Effector memory CD4-positive, alpha-beta T cell (primary cell): ENCODE measurements at regions not wholly inside any gene's neighbourhood (a gene's known extent, or its start where the extent isn't known, plus 50 kb on each side); places are given as distances from the start of the nearest gene placed in this dataset.

ENCODE experiments used
- DNase-seq, 3 donors: peaks; one replicate each; pipeline ENCODE4 v3.0.0-alpha.2; 2020
- H3K27ac ChIP-seq: 2 replicates; pipeline ENCODE4 v1.7.0; 2013; ENCODE audit warnings: mild to moderate bottlenecking, low read length, moderate library complexity; ENCODE audit not compliant: insufficient read depth, poor library complexity, severe bottlenecking
- H3K27me3 ChIP-seq: replicated peaks from 2 replicates; pipeline ENCODE4 v1.7.0; 2013; ENCODE audit warnings: mild to moderate bottlenecking, low read length; ENCODE audit not compliant: insufficient read depth, control insufficient read depth, poor library complexity, severe bottlenecking
- H3K36me3 ChIP-seq: 2 replicates; pipeline ENCODE4 v1.7.0; 2013; ENCODE audit warnings: mild to moderate bottlenecking, low read length, moderate library complexity; ENCODE audit not compliant: control insufficient read depth, insufficient read depth
- H3K4me1 ChIP-seq: 2 replicates; pipeline ENCODE4 v1.7.0; 2013; ENCODE audit warnings: low read length, mild to moderate bottlenecking; ENCODE audit not compliant: control insufficient read depth, insufficient read depth, poor library complexity, severe bottlenecking
- H3K4me3 ChIP-seq: 2 replicates; pipeline ENCODE4 v1.7.0; 2013; ENCODE audit warnings: low read length, low read depth, mild to moderate bottlenecking; ENCODE audit not compliant: insufficient read depth, poor library complexity, severe bottlenecking
- H3K9me3 ChIP-seq: 2 replicates; pipeline ENCODE4 v1.7.0; 2013; ENCODE audit warnings: mild to moderate bottlenecking, low read length, moderate library complexity; ENCODE audit not compliant: control insufficient read depth

DNA sequence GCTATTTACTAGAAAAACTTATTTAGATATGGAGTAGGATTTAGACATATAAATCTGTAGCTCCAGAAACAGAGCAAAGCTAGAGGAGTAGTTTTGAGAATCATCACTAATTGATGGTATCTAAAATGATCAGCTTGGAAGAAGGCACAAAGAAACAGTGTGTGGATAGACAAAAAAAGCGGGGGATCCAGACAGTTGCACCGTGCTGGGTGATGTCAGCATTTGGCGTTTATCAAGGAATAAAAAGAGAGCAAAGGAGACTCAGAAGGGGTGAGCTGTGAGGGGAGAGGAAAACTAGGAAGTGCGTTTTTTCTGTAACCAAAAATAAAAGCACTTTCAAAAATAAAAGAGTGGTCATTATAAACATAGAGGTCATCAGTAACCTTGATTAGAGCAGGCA, 90.5 kb upstream of the GPRIN3 start:
- H3K9me3 ChIP-seq, result no peaks in the 10 kb centered on the region
- no peak overlapping the region for H3K4me3 ChIP-seq
- DNase-seq, result no peak
- no peaks in the 10 kb centered on the region for H3K27me3 ChIP-seq
- no peak overlapping the region for H3K27ac ChIP-seq
- H3K36me3 ChIP-seq, result no peaks in the 10 kb centered on the region
- no peaks in the 10 kb centered on the region for H3K4me1 ChIP-seq

DNA sequence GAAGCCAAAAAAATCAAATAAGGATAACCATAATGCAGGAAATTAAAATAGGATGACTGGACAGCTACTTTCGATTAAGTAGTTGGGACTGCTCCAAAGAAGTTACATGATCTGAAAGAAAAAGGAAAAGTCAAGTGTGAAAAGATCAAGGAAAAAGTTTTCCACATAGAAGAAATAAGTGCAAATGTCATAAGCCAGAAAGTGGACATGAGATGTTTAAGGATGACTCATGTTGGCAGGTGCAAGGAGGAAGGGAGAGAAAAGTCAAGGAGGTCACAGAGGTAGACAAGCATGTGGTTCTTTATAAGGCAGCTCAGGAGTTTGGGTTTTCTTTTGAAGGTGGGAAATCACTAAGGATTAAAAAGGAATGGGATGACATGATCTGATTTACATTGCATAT, 89.8 kb upstream of the GPRIN3 start:
- Histone ChIP-seq H3K27ac (no peak overlapping the region), H3K9me3 (no peaks in the 10 kb centered on the region), H3K4me1 (no peaks in the 10 kb centered on the region), H3K36me3 (no peaks in the 10 kb centered on the region), H3K27me3 (no peaks in the 10 kb centered on the region), H3K4me3 (no peak overlapping the region)
- no peak for DNase-seq

GRCh38 chr4:89382439-89382838, 74.8 kb upstream of the GPRIN3 start:
- Histone ChIP-seq H3K4me3 (no peak overlapping the region), H3K27ac (no peak overlapping the region), H3K4me1 (no peaks in the 10 kb centered on the region), H3K27me3 (no peaks in the 10 kb centered on the region), H3K36me3 (no peaks in the 10 kb centered on the region), H3K9me3 (no peaks in the 10 kb centered on the region)
- no peak for DNase-seq

- Histone ChIP-seq H3K4me1 (no peaks in the 10 kb centered on the region), H3K27ac (no peak overlapping the region), H3K4me3 (no peak overlapping the region), H3K9me3 (no peaks in the 10 kb centered on the region), H3K27me3 (no peaks in the 10 kb centered on the region), H3K36me3 (no peaks in the 10 kb centered on the region)
- no peak for DNase-seq
These were observed 73.4 kb upstream of the GPRIN3 start for GRCh38 chr4:89380980-89381379.

DNA sequence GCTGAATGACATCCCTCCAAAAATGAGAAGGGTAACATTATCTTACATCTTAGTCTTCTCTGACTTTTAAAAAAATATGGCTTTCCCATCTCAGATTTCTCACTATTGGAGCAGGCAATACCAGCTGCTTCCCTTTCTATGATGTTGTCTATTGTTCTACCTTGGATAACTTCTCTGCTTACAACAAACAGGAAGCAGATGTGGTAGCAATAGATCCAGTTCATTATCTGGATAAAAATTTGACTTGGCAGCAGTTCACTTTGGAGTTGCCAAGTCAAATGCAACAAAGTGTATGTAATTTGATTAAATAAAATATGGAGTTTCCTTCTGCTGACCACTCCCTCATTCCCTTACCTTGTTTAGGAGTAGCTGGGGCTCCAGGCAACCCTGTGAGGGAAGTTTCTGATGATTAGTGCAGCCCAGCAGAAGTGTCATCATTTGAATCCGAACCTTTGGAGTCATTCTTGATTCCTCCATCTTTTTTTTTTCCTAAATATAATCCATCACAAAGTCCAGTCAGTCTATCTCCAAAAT, 72.0 kb upstream of the GPRIN3 start:
- Histone ChIP-seq H3K4me3 (no peak overlapping the region), H3K36me3 (no peaks in the 10 kb centered on the region), H3K9me3 (no peaks in the 10 kb centered on the region), H3K27me3 (no peaks in the 10 kb centered on the region), H3K4me1 (no peaks in the 10 kb centered on the region), H3K27ac (no peak overlapping the region)
- DNase-seq, result no peak

DNA sequence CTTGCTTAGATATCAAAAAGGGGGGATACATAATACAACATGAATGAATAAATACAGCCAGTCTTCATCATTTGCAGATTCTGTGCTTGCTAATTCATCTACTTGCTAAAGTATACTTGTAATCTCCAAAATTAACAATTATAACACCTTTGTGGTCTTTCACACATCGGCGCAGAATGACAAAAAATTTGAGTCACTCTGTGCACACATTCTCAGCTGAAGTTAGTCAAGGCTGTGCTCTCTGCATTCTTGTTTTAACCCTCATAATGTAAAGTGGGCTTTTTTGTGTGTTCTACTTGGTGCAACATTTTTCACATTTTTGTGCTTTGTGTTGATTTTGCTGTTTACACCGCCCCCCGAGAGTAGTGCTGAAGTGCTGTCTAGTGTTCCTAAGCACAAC, 65.8 kb upstream of the GPRIN3 start:
- Histone ChIP-seq H3K4me1 (no peaks in the 10 kb centered on the region), H3K9me3 (no peaks in the 10 kb centered on the region), H3K36me3 (no peaks in the 10 kb centered on the region), H3K4me3 (no peak overlapping the region), H3K27me3 (no peaks in the 10 kb centered on the region), H3K27ac (no peak overlapping the region)
- DNase-seq, result no peak

DNA sequence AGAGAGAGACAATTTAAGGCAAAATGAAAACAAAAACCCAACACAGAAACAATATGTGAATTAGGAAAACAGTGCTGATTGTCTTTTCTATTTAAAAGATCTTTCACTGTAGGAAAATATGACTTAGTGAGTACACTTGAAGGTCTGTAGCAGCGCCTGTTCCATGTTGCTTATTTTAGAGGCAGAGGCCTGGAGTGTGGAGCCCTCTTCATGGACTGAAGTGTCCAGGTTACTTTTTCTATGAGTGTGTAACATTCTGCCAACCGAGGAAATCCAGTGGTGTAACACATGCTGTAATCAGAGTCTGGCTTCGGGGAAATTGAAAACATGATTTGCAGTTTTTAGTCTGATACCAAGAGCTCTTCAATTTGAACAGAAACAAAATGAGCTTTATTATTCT, 64.0 kb upstream of the GPRIN3 start:
- no peak for DNase-seq
- Histone ChIP-seq H3K9me3 (no peaks in the 10 kb centered on the region), H3K4me3 (no peak overlapping the region), H3K36me3 (no peaks in the 10 kb centered on the region), H3K27ac (no peak overlapping the region), H3K27me3 (no peaks in the 10 kb centered on the region), H3K4me1 (no peaks in the 10 kb centered on the region)

DNA sequence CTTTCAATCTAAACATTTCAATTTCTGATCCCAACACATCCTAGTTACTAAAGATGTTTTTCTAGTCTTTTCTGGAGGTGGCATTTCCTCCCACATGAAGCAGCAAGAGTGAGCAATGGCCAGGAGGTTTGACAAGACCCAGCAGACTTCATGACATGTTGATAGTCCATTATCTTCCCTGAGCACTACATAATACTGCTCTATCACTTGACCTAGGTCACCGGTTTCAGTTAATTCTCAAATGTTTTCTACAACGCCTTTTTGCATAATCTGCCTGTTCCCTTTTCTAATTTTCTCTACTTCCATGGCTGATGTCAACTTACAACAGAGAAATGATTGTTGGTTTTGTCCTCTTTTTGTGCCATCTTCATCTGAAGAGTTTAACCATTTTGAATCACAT, 62.0 kb upstream of the GPRIN3 start:
- no peak overlapping the region for H3K27ac ChIP-seq
- no peaks in the 10 kb centered on the region for H3K36me3 ChIP-seq
- H3K27me3 ChIP-seq, result no peaks in the 10 kb centered on the region
- no peaks in the 10 kb centered on the region for H3K9me3 ChIP-seq
- H3K4me3 ChIP-seq, result no peak overlapping the region
- no peaks in the 10 kb centered on the region for H3K4me1 ChIP-seq
- no peak for DNase-seq

- Histone ChIP-seq H3K27me3 (no peaks in the 10 kb centered on the region), H3K4me1 (no peaks in the 10 kb centered on the region), H3K9me3 (no peaks in the 10 kb centered on the region), H3K4me3 (no peak overlapping the region), H3K36me3 (no peaks in the 10 kb centered on the region), H3K27ac (no peak overlapping the region)
- DNase-seq, result no peak
These were observed 61.3 kb upstream of the GPRIN3 start for GRCh38 chr4:89368861-89369260.

DNA sequence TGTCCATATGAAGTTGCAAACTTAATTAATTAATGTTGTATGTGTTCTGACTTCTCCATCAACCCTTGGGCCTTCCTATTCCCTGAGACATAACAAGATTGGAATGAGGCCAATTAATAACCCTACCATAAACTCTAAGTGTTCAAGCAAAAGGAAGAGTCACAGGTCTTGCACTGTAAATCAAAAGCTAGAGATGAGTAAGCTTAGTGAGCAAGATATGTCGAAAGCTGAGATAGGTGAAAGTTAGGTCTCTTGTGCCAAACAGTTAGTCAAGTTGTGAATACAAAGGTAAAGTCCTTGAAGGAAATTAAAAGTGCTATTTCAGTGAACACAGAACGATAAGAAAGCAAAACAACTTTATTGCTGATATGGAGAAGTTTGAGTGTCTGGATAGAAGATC, 58.2 kb upstream of the GPRIN3 start:
- H3K36me3 ChIP-seq, result no peaks in the 10 kb centered on the region
- no peak overlapping the region for H3K27ac ChIP-seq
- no peak for DNase-seq
- H3K27me3 ChIP-seq, result no peaks in the 10 kb centered on the region
- H3K4me1 ChIP-seq, result no peaks in the 10 kb centered on the region
- H3K4me3 ChIP-seq, result no peak overlapping the region
- H3K9me3 ChIP-seq, result no peaks in the 10 kb centered on the region

DNA sequence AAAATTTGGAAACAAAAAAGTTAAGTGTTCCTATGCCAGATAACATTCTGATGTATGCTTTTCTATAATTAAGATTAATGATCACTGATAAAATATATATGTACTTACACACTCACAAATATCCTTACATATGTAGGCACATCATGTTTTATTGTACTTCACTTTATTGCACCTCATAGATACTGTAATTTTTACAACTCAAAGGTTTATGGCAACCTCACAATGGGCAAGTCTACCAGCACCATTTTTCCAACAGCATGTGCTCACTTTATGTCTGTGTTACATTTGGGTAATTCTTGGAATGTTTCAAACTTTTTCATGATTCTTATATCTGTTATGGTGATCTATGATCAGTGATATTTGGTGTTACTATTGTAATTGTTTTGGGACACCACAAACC, 57.8 kb upstream of the GPRIN3 start:
- no peaks in the 10 kb centered on the region for H3K9me3 ChIP-seq

More for the DNA sequence above, 57.8 kb upstream of the GPRIN3 start:
- H3K27me3 ChIP-seq, result no peaks in the 10 kb centered on the region
- no peak for DNase-seq
- H3K27ac ChIP-seq, result no peak overlapping the region
- H3K36me3 ChIP-seq, result no peaks in the 10 kb centered on the region
- H3K4me1 ChIP-seq, result no peaks in the 10 kb centered on the region
- H3K4me3 ChIP-seq, result no peak overlapping the region
